K562 (cell line): ENCODE measurements at regions not wholly inside any gene's neighbourhood (a gene's known extent, or its start where the extent isn't known, plus 50 kb on each side); places are given as distances from the start of the nearest gene placed in this dataset.

ENCODE experiments used
- MYC ChIP-seq, 2 experiments: fragments of 250-450 bp in 1 of 2; sonication (Bioruptor Pico) in 1 of 2; IDR thresholded peaks; 2 replicates each; pipeline versions ENCODE4 v1.5.1 to v1.6.1; 2012 to 2021; ENCODE audit warnings: low read depth in 2 of 2, borderline replicate concordance in 1 of 2, improper control_type of control experiment in 1 of 2, low read length in 1 of 2, mild to moderate bottlenecking in 1 of 2, moderate library complexity in 1 of 2
- ZBTB5 ChIP-seq: fragments of 450-650 bp; IDR thresholded peaks from 2 replicates; pipeline ENCODE4 v1.6.1; 2017; ENCODE audit warnings: antibody characterized with exemption
- ZNF407 ChIP-seq: fragments of 450-650 bp; IDR thresholded peaks from 2 replicates; pipeline ENCODE4 v1.6.1; 2016; ENCODE audit warnings: low read depth

GRCh38 chr13:84870190-84870589 lies 929.0 kb downstream of the SLITRK6 start (continued):
- TF ChIP-seq ZNF407: no peak
- TF ChIP-seq MYC (IDR thresholded peaks at IDR 0.05; ENCODE audit: low read depth, low read length): no peak
- no peak for TF ChIP-seq MYC (CRISPR knock-in tag; IDR thresholded peaks at IDR 0.05; ENCODE audit: borderline replicate concordance, low read depth)
- TF ChIP-seq ZBTB5: no peak
